HG03103 (cell line): ENCODE measurements at regions not wholly inside any gene's neighbourhood (a gene's known extent, or its start where the extent isn't known, plus 50 kb on each side); places are given as distances from the start of the nearest gene placed in this dataset.

Source experiments
- ATAC-seq: cut with Tn5 transposase; IDR thresholded peaks from one replicate; pipeline ENCODE4 v1.9.1; 2021; ENCODE audit warnings: low read depth; ENCODE audit not compliant: unreplicated experiment

DNA sequence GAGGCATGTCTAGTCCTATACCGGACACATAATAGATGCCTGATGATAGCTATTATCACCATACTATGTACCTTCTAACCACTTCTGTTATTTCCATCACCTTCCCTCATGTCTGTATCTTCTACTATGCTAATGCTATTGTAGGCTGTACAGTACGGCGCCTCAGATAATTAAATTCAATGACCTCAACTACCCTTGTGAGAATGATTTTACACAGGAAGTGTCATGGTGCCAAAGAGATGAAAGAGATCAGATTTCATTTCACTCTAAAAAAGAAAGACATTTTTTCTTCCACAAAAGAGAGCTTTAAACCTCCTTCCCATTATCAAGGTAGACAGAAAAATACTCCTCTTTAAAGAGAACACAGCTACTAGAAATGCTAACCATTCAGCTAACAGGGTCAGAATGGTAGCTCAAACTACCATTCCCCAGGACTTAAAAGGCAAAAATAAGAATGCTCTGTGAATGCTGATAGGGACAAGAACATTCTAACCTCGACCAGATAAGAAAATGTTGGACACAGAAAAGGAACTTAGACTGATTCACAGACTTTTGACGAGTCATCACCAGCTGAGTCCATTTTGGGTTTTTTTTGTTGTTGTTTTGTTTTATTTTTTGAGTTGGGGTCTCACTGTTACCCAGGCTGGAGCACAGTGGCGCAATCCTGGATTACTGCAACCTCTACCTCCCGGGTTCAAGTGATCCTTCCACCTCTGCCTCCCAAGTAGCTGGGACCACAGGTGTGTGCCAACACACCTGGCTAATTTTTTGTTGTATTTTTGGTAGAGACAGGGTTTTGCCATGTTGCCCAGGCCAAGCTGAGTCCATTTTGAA lies 99.2 kb upstream of the RAPGEF2 start:
- ATAC-seq: no peak

DNA sequence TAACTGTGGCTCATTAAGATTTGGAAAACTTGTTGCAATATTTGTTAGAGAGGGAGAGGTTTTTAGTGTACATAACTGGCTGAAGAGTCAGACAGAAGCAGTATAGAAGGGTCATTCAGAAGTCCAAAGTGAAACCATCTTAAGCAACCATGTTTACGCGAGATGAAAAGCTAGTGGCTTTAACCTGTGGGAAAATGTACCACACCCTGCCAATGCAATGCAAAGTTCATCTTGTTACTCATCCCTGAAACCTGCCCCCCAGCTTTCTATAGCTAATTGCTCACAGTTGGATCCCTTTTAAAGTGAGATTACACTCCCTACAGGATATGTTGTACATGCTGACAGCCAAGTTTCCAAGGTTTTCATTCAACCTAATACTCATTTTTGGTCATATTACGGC lies 96.7 kb upstream of the RAPGEF2 start:
- ATAC-seq: no peak

DNA sequence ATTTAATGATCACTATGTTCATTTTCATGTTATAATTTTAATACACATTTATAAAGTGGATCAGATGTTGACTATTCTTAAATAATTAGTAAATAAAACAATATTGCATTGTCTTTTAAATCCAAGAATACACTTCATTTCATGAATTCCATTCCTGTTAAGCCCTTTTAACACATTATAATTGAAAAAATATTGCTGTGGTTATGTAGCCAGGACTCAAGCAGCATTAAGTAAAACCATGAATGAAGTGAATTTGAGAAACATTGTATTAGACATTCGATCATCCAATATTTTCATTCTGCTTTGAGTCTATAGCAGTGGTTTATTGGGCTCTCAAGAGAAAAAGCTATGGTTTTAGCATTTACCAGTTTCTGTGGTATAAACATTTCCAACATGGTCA lies 94.2 kb upstream of the RAPGEF2 start:
- no peak for ATAC-seq

DNA sequence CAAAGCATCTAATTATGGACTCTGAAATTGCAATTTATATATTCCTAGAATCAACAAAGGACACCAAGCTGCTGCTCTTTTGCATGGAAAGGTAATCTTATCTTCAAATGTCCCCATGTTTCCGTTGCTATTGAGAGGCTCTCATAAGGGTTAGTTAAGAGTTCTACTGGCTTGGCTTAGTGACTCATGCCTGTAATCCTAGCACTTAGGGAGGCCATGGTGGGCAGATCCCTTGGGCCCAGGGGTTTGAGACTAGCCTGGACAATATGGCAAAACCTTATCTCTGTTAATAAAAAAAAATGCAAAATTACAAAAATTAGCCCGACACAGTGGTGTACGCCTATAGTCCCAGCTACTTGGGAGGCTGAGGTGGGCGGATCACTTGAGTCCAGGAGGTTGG lies 93.4 kb upstream of the RAPGEF2 start:
- no peak for ATAC-seq

DNA sequence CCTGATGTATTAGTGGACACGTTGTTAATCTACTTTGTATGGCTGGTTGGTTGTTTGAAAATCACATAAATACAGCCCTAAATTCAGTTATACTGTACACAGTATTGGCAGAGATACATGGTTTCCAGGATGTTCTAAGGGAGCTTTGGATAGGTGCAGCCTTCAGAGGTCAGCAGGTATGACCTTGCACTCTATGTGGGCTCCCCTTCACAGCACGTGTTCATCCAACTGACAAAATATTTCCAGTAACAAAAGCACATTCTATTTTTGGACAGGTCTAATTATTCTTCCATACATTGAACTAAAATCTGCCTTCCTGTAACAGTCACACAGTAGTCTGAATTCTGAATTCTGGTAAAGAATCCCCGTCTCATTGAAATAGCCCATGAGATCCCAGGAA lies 92.8 kb upstream of the RAPGEF2 start:
- no peak for ATAC-seq

DNA sequence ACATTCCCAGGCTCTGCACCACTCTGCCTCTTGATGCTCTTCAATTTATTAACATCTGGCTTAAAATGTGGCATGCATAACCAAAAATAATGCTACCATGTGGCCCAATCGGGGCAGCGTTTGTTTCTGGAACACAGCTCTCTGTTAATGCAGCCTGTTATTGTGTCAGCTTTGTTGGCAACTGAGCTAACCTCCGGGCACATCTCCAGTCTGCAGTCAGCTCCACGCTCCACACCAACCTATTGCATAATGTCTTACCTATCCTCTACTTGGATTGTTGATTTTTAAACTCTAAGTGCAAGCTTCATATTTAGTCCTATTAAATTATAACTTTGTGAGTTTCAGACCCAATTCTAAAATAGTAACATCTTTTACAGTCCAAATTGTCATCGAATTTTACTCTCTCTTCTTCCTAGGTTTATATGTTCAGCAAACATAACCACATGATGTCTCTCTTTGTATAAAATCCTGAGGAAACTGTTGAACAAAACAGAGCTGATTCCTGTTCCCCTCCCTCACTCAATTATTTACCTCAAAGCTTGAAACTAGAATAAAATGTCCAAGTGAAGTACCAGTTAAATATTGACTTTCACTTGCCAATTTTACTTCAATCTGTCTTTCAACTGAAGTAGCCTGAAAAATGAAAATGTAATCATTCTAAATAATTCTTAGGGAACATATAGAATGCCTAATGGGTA lies 92.2 kb upstream of the RAPGEF2 start:
- no peak for ATAC-seq

DNA sequence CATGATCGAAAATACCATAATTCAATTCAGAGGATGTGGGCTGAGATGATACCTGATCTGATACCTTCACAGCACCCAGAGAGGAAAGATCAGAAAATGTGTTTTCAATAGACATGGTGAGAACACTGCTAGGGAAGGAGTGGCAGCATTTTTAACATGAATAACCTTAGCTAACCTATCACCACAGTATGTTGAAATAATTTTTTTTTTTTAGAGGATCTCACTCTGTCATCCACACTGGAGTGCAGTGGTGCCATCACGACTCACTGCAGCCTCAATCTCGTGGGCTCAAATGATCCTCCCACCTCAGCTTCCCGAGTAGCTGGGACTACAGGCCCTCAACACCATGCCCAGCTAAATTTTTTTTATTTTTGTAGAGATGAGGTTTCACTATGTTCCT lies 90.5 kb upstream of the RAPGEF2 start:
- ATAC-seq: no peak

DNA sequence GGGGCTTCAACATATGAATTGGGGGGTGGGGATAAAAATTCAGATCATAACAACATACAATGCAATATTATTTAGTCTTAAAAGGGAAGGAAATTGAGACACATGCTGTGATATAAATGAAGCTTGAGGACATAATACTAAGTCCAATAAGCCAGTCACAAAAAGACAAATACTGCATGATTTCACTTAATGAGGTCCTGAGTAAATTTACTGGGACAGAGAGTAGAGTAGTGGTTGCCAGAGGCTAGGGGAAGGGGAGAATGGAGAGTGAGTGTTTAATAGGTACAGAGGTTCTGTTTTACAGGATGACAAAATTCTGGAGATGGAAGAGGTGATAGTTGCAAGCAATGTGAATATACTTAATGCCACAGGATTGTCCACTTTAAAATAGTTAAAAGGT lies 89.2 kb upstream of the RAPGEF2 start:
- no peak for ATAC-seq

DNA sequence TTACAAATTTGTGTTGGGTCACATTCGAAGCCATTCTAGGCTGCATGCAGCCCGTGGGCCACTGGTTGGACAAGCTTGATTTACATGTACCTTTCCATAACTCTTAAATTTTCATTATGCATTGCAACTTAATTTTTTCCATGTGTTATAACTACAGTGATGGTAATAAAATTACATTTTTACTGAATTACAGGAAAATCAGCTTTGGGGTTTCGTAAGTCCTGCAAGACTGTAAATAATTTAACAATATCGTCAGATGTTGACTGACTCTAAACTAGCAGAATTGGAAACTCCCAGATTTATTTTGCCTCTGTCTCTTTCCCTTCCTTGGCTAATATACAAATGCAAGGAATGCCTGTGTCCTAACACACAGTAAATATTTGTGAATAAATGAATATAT lies 88.0 kb upstream of the RAPGEF2 start:
- no peak for ATAC-seq

DNA sequence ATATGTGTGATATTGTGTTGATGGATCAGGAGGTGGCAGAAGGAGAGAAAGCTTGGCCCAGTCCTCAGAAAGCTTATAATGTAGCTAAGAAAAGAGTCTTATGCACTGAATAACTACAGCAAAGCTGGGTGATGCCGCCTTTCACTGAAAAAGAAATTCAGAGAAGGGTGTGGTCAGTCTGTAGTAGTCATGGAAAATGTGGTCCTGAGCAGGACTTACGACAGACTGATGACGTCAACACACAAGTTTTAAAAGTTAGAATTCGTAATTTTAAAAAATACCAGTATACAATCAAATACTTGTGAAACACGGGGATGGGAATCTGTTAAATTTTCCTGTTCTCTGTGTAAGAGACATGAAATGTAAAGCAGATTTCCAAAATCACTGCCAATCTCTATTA lies 87.0 kb upstream of the RAPGEF2 start:
- ATAC-seq: no peak

DNA sequence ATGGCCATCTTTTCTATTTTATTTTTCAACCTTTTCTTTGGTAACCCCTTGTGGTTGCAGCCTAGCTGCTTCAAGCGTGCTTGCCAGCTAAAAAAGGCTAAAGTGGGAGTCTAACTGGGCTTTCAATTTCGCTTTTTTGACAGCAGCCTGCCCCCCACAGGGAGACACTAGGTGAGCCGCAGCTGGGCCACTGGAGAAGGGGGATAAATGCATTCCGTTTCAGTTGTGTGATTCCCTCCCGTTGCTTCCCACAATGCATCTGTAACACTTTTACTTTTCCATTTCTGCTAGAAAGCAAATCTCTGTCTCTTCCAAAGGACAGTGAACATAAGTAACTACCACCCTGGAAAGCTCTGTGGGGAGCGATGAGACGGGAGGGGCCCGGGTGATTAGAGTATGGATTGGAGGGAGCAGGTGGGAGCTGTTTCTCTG lies 86.3 kb upstream of the RAPGEF2 start:
- peak; percentile 35 for ATAC-seq

DNA sequence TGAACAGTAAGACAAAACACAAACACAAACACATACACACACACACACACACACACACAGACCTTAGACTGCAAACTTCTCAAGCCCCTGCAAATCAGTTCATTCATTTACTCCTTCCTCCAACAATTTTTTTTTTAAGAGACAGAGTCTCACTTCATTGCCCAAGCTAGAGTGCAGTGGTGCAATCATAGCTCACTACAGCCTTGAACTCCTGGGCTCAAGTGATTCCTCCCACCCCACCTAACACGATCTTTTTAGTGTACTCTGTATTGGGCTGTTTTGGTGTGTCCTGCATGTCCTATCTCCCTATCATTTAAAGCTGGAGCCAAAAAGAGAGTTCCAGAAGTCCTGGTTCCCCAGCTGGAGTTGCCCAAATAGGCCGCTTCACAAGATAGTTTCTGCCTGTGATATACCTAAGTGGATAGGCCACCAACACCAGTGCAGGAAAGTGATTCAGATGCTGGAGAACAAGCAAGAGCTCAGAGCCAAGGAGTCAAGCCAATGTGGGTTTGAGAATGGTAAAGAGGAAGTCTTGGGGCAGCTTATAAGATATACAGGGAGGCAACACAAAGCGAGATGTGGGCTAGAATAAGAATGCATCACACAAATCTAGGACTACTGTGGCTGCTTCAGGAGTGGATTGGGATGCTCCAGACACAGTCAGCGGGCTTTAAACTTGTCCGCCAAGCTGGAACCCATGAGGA lies 85.4 kb upstream of the RAPGEF2 start:
- peak; percentile 23 for ATAC-seq

DNA sequence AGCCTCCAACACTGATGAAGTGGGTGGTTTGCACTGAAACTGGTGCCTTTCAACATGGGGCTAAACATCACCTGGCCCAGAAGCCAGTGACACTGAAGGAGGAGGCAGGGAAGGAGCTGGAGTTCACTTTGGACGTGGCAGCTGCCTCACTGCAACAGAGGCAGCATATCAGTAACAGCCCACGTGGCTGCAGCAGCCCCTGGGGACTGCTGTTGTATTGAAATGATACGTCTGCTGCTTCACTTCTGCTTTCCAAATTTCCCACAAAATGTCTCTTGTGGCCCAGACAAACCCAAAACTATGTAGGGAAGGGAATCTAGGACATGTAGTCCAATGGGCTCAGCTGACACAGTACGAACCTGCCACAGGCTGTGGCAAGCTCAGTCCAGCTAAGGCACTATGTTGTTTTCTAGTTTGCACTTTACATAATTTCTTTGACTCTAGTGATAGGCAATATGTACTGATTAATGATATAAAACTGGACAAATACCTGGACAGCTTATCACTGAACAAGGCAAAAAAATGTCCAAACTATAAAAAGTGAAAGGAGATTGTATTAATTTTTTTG lies 84.7 kb upstream of the RAPGEF2 start:
- peak; percentile 96 for ATAC-seq

DNA sequence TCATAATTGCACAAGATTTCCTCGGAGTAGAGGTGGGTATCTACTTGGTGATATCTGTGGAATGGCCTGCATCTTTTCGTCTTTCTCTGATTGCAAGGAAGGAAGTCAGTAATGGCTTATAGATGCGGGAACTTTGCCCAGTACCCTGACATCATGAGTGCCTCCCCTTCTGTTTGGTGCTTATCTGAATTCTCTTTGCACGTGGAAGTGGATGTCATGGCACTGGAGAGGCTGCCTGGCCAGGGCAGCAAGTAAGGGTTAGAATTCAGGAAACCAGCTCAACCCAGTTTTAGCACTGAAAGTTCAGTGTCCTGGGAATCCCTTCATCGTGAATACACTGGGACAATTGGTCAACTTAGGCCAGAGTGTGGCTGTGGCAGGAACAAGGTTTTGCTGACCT lies 83.5 kb upstream of the RAPGEF2 start:
- ATAC-seq: no peak

DNA sequence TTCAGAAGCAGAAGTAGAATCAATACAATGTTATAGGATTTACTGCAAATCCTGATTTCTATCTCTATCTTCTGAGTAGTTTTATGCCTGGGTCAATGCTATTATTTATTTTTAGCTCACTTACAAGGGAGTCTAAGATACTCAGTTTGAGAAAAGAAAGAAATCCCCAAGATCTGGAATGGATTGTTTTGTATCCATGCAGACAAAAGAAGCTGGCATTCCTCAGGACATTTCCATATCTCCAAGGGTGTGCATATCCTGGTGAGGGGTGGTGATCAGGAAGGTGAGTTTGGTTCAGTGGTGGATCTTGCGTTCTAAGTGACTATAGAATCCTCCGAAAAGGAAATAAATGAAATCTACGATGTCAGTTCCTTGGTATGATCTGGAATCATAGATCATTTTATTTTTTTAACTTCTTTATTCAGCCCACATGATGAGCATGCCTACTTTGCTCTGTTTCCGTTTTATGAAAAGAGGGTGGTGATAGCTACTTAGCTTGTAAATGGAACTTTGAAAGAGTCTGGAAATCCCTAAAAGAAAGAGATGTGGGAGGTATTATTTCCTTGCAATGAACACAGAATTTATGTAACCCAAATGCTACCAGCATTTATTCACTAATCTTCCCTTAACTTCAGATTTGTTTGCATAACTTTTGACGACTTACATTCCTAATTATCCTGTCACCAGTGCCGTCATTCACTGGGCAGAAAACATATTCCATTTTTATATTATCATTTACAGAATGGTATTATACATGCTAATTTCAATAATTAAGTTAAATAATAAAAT lies 81.1 kb upstream of the RAPGEF2 start:
- ATAC-seq: no peak

DNA sequence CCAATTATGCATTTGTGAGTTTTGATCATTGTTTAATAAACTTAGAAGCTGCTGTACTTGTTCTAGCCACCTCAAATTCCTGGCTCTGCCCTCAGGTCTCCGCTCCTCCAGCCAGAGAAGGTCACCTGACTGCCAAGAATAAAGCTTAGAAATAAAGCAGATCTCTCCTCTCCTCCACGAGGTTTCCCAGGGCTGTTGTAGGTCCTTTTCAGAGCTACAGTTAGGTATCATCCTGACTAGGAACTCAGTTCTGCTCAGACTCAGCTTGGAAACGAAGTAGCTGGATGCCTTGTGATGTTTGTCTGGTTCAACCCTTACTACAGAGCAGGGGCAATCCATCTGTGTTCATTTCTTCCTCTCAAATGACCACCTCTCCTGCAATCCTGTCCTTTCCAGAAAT lies 79.1 kb upstream of the RAPGEF2 start:
- ATAC-seq: no peak

DNA sequence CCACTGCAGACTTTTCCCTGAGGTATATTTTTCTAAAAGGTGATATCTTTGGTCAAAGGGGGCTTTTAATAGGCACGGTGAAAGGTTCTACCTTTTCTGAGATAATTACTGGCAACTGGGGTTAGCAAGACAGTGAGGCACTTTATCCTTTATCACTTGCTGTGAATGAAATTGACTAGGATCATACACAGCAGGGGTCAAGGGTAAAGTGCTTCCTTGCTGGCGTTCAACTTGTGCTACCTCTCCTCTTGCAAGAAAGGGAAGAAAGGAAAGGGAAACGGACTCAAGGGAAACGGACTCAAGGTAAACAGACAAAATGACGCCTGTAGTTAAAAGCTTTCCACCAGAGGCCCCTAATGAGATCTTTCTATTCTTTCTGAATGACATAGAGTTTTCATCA lies 78.6 kb upstream of the RAPGEF2 start:
- no peak for ATAC-seq

DNA sequence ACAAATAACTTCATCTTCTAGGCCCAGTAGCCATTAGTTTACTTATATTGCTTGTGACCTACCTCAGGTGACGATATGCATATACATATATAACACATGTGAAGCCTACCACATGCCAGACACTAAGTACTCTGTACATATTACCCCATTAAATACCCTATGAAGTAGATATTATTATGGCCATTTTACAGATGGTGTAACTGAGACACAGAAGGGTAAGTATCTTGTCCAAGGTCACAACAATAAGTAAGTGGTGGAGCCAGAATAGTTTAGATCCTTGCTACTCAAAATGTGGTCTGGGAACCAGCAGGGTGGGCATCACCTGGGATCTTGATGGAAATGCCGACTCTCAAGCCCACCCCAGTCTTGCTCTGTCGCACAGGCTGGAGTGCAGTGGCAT lies 78.1 kb upstream of the RAPGEF2 start:
- no peak for ATAC-seq

DNA sequence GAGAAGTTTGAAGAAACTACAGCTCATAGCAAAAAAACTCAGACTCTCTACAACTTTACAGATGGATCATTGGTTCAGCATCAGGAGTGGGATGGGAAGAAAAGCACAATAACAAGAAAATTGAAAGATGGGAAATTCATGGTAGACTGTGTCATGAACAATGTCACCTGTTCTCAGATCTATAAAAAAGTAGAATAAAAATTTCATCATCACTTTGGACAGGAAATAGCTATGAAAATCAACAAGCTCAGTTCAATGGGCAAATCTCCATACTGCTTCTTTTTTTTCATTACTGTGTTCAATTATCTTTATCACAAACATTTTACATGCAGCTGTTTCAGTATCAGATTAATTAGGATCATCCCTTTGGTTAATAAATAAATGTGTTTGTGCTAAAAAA lies 76.5 kb upstream of the RAPGEF2 start:
- ATAC-seq: no peak

DNA sequence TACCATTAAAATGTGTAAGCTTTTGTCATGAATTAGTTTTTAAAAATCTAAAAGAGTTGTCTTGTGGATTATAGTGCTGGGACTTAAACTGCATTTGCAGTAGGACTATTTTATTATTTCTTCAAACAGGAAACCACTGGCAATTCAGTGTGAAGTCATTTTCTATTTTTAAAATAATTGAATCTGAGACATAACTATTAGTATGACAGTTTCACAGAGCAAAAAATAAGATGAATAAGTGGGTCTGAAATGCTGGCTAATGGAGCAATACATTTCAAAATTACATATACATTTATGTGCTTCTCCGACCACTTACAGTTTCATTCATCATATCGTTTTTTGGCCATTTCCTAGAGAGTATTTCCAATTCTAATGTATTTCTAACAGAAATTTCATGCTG lies 75.3 kb upstream of the RAPGEF2 start:
- no peak for ATAC-seq

DNA sequence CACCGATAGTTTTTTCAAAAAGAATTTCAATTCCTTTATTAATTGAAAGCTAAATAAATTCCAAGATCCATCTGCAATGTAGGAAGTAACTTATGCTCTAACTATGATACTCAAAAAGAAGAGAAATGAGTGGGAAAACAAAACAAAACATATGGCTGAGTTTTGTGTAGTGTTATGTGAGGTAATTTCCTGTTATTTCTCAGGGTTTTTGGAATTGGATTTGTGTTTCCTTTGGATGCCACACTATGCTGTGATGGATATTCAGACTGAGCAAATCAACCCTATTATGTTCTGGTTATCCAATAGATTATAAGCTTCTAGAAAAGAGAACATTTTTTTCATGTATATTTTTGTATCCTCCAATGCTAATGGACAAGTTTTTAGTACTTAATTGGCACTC lies 73.4 kb upstream of the RAPGEF2 start:
- ATAC-seq: no peak
